ENCODE measurements at regions not wholly inside any gene's neighbourhood (a gene's known extent, or its start where the extent isn't known, plus 50 kb on each side); places are given as distances from the start of the nearest gene placed in this dataset.

DNA sequence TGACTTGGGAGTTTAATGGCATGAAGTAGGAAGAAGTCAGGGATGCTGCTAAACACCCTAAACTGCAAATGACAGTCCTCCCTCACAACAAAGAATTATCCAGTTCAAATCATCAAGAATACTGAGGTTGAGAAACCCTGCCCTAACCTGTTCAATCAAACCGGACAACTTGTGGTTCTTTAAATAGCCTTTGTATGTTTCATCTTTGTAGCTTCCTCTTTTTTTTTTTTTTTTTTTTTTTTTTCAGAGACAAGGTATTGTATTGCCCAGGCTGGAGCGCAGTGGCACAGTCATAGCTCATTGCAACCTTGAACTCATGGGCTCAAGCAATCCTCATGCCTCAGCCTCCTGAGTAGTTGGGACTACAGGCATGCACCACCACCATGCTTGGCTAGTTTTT is 52.5 kb upstream of the TTC29 start:
- H3K4me3 Mint-ChIP-seq, result no peak overlapping the region
- intact Hi-C loops (cut with micrococcal nuclease), result no loop called here
- no peak overlapping the region for H3K27ac Mint-ChIP-seq
- no peaks in the 10 kb centered on the region for H3K9me3 Mint-ChIP-seq
- H3K36me3 Mint-ChIP-seq (ENCODE audit: low read depth), result no peaks in the 10 kb centered on the region
- no peaks in the 10 kb centered on the region for H3K4me1 Mint-ChIP-seq (ENCODE audit: low read depth)
- H3K27me3 Mint-ChIP-seq, result no peaks in the 10 kb centered on the region

DNA sequence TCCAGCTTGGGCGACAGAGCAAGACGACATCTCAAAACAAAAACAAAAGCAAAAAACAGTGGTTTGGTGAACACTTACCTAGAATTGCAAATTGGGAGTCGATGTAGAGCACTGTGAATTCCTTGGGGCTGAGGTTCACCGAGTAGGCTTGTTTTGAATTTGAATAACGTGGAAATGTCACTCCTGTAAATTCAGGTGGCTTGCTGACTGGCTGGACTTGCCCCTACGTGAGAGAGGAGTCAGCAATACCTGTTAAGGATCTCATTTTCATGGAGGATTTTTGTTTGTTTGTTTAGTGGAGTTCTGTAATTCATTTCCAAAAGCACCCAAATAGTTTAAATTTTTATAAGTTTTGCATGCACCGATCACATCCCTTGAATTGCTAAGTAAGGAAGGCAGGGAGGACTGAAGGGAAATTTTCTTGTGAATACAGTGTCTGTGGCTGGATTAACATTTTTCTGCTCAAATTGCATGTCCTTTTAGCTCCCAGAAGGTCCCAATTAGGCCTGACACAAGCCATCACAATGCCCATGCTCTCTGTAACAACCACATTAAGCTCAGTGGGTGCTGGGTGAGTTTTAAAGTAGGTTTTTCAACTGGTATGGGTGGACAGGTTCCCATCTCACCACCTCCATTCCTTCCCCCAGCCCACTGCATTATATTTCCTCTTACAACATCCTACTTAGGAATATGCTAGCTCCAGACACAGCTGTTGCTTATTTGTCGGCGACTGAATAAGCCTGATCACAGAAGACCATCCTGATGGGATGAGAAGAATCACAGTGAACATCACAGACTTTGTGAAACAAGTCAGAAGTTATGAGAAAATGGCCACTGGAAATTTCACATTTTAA is 58.5 kb upstream of the TTC29 start:
- Mint-ChIP-seq H3K4me3 (no peak overlapping the region), H3K4me1 (ENCODE audit: low read depth) (no peaks in the 10 kb centered on the region), H3K27ac (no peak overlapping the region), H3K36me3 (ENCODE audit: low read depth) (no peaks in the 10 kb centered on the region), H3K9me3 (no peaks in the 10 kb centered on the region), H3K27me3 (no peaks in the 10 kb centered on the region)
- intact Hi-C loops (cut with micrococcal nuclease), result no loop called here

DNA sequence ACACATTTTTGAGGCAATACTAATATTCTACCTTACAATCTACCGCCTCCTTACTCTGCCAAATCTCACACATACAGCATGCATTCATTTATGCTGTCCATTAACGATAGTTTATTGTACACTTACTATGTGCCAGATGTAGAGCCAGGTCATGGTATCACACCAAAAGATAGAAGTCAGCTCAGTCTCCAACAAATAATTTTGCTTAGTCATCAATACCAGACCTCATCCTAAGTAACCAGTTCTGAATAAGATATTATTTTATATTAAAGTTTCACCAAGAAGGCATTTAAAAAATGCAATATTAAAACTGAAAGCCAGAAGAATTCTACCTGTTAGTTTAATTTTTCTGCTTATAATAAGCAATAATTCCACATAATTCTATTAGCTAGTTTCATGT is 60.6 kb upstream of the TTC29 start:
- Mint-ChIP-seq H3K27ac (no peak overlapping the region), H3K27me3 (no peaks in the 10 kb centered on the region), H3K4me1 (ENCODE audit: low read depth) (no peaks in the 10 kb centered on the region)

DNA sequence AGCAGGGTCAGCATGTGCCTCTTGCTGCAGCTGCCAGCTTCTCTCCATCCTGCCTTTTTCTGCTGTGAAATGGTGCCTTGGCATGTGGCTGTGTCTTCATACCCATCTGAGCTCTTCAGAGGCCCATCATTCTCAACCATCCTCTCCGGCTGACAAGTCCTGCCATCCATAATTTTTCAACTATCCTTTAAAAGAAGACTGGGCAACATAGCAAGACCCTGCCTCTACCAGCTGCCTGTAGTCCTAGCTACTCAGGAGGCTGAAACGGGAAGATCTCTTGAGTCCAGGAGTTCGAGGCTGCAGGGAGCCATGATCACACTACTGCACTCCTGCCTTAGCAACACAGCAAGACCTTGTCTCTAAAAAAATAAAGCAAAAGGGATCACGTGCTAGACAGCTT is 64.2 kb upstream of the TTC29 start:
- H3K27me3 Mint-ChIP-seq, result no peaks in the 10 kb centered on the region
- intact Hi-C loops (cut with micrococcal nuclease), result no loop called here
- H3K4me1 Mint-ChIP-seq (ENCODE audit: low read depth), result no peaks in the 10 kb centered on the region
- H3K9me3 Mint-ChIP-seq, result no peaks in the 10 kb centered on the region
- H3K36me3 Mint-ChIP-seq (ENCODE audit: low read depth), result no peaks in the 10 kb centered on the region
- no peak overlapping the region for H3K27ac Mint-ChIP-seq
- H3K4me3 Mint-ChIP-seq, result no peak overlapping the region

More for the DNA sequence above, 60.6 kb upstream of the TTC29 start:
- Mint-ChIP-seq H3K36me3 (ENCODE audit: low read depth) (no peaks in the 10 kb centered on the region), H3K9me3 (no peaks in the 10 kb centered on the region), H3K4me3 (no peak overlapping the region)
- intact Hi-C loops (cut with micrococcal nuclease), result no loop called here

DNA sequence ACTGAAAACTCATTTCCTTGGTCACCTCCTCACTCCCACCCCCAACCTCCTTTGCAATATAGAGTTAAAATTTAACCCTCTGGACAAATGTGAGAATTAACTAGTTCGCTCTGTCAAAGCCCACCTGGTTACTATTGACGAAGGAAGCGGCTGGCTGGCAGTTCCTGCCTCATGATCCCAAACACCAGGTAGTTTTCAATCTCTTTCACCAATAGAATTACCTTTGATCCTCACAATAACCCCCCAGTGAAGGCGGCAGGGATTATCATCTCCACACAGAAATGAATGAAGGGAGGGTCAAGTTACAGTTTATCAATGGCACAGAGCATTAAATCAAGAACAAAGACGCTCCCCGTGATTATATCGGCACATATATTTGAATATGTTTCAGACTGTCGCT is 65.7 kb upstream of the TTC29 start:
- Mint-ChIP-seq H3K27me3 (no peaks in the 10 kb centered on the region), H3K4me1 (ENCODE audit: low read depth) (no peaks in the 10 kb centered on the region), H3K9me3 (no peaks in the 10 kb centered on the region), H3K36me3 (ENCODE audit: low read depth) (no peaks in the 10 kb centered on the region), H3K4me3 (no peak overlapping the region), H3K27ac (no peak overlapping the region)
- intact Hi-C loops (cut with micrococcal nuclease), result no loop called here

GRCh38 chr4:147012059-147012707 is 66.5 kb upstream of the TTC29 start:
- H3K27me3 Mint-ChIP-seq, result no peaks in the 10 kb centered on the region
- H3K4me3 Mint-ChIP-seq, result no peak overlapping the region
- H3K36me3 Mint-ChIP-seq (ENCODE audit: low read depth), result no peaks in the 10 kb centered on the region
- H3K9me3 Mint-ChIP-seq, result no peaks in the 10 kb centered on the region
- intact Hi-C loops (cut with micrococcal nuclease), result no loop called here
- H3K4me1 Mint-ChIP-seq (ENCODE audit: low read depth), result no peaks in the 10 kb centered on the region
- no peak overlapping the region for H3K27ac Mint-ChIP-seq

DNA sequence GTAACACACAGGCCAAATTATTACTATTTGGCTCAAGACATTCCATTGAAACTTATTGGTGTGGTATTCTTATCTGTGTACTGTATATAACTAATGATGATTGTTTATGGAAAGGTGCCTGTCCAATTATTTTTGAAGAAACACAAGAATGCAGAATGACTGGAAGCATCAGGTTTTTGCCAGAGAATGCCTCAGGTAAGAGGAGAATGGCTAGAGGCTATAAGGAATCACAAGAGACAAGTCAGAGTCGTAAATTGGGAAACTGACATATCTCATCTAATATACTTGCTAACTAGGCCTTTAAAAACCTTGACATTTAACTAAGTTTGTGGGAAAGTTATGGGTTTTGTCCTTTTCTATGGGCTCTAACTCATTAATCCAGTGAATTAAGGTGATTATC is 69.3 kb upstream of the TTC29 start:
- H3K36me3 Mint-ChIP-seq (ENCODE audit: low read depth), result no peaks in the 10 kb centered on the region
- H3K4me3 Mint-ChIP-seq, result no peak overlapping the region
- no peak overlapping the region for H3K27ac Mint-ChIP-seq
- no peaks in the 10 kb centered on the region for H3K9me3 Mint-ChIP-seq
- H3K4me1 Mint-ChIP-seq (ENCODE audit: low read depth), result no peaks in the 10 kb centered on the region
- no peaks in the 10 kb centered on the region for H3K27me3 Mint-ChIP-seq
- intact Hi-C loops (cut with micrococcal nuclease), result no loop called here

- intact Hi-C loops (cut with micrococcal nuclease), result no loop called here
- no peaks in the 10 kb centered on the region for H3K9me3 Mint-ChIP-seq
Measured at GRCh38 chr4:147015491-147015890, 69.8 kb upstream of the TTC29 start.

DNA sequence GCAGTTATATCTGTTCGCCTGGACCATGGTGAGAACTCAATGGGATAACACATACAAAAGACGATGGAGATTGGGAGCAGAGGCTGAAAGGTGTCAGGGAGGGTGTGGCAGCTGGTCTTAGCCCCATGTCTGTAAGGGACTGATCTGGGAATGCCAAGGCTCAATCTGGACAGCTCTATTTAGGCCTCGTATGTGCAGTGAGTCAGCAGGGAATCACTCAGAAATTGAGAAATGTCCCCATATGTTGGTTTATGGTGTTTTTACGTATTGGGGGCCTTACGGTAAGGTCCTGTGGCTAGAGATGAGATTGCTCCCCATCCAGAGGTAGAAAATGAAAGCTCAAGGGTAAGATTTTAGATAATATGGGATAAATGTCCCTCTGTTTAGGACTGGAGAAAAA is 71.4 kb upstream of the TTC29 start:
- intact Hi-C loops (cut with micrococcal nuclease), result no loop called here
- no peaks in the 10 kb centered on the region for H3K9me3 Mint-ChIP-seq
- no peaks in the 10 kb centered on the region for H3K27me3 Mint-ChIP-seq
- no peak overlapping the region for H3K4me3 Mint-ChIP-seq
- H3K4me1 Mint-ChIP-seq (ENCODE audit: low read depth), result no peaks in the 10 kb centered on the region
- no peak overlapping the region for H3K27ac Mint-ChIP-seq
- H3K36me3 Mint-ChIP-seq (ENCODE audit: low read depth), result no peaks in the 10 kb centered on the region

More at GRCh38 chr4:147015491-147015890, 69.8 kb upstream of the TTC29 start:
- Mint-ChIP-seq H3K27ac (no peak overlapping the region), H3K4me3 (no peak overlapping the region), H3K36me3 (ENCODE audit: low read depth) (no peaks in the 10 kb centered on the region), H3K4me1 (ENCODE audit: low read depth) (no peaks in the 10 kb centered on the region), H3K27me3 (no peaks in the 10 kb centered on the region)

DNA sequence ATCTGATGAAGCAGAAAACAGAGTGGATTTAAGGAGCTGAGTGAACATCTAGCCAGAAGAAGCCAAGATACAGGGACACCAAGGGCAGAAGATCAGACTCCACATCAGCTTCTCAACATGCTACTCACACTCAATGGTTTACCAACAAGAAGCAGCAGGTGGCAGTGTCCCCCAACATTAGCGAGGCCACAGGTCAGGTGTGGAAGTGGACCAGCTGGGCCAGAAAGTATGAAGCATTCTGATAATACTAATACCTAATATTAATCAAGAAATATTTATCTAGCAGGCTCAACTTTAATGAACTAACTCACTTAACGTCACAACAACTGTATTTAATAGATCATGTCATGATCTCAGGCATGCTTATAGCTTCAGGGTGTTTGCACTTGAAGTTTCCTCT is 73.4 kb upstream of the TTC29 start:
- Mint-ChIP-seq H3K9me3 (no peaks in the 10 kb centered on the region), H3K4me3 (no peak overlapping the region), H3K36me3 (ENCODE audit: low read depth) (no peaks in the 10 kb centered on the region), H3K27me3 (no peaks in the 10 kb centered on the region), H3K27ac (no peak overlapping the region), H3K4me1 (ENCODE audit: low read depth) (no peaks in the 10 kb centered on the region)
- intact Hi-C loops (cut with micrococcal nuclease), result loop anchor here (2.0 kb wide), 1 partner anchor 78 kb away; no protein-coding TSS in a partner anchor

DNA sequence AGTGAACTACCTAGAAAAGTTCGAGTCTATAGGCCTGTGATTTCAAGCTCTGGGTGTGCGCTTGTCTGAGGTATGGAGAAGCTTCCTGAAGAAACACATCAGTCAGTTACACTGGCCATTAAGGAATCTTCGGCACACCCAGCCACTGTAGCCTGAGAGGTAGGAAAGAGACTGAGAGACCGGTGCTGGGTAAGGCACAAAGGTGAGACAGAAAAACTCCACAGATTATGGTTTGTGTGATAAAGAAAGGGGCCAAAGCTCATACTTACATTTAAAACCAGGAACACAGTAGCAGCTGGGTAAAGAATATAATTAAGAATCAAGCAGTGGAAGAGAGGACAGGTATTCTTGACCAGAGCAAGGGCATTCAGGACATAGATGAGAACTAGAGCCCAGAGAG is 74.8 kb upstream of the TTC29 start:
- H3K27me3 Mint-ChIP-seq, result no peaks in the 10 kb centered on the region
- H3K4me3 Mint-ChIP-seq, result no peak overlapping the region
- intact Hi-C loops (cut with micrococcal nuclease), result no loop called here
- no peaks in the 10 kb centered on the region for H3K9me3 Mint-ChIP-seq
- H3K4me1 Mint-ChIP-seq (ENCODE audit: low read depth), result no peaks in the 10 kb centered on the region
- no peaks in the 10 kb centered on the region for H3K36me3 Mint-ChIP-seq (ENCODE audit: low read depth)
- no peak overlapping the region for H3K27ac Mint-ChIP-seq

- intact Hi-C loops (cut with micrococcal nuclease), result no loop called here
- H3K27ac Mint-ChIP-seq, result no peak overlapping the region
- no peaks in the 10 kb centered on the region for H3K4me1 Mint-ChIP-seq (ENCODE audit: low read depth)
- no peaks in the 10 kb centered on the region for H3K9me3 Mint-ChIP-seq
- no peak overlapping the region for H3K4me3 Mint-ChIP-seq
- no peaks in the 10 kb centered on the region for H3K36me3 Mint-ChIP-seq (ENCODE audit: low read depth)
- no peaks in the 10 kb centered on the region for H3K27me3 Mint-ChIP-seq
Measured at GRCh38 chr4:147025042-147025441, 79.4 kb upstream of the TTC29 start.

GRCh38 chr4:147029296-147029695 is 83.6 kb upstream of the TTC29 start:
- intact Hi-C loops (cut with micrococcal nuclease), result no loop called here
- Mint-ChIP-seq H3K27me3 (no peaks in the 10 kb centered on the region), H3K4me3 (no peak overlapping the region), H3K36me3 (ENCODE audit: low read depth) (no peaks in the 10 kb centered on the region), H3K9me3 (no peaks in the 10 kb centered on the region), H3K4me1 (ENCODE audit: low read depth) (no peaks in the 10 kb centered on the region), H3K27ac (no peak overlapping the region)

DNA sequence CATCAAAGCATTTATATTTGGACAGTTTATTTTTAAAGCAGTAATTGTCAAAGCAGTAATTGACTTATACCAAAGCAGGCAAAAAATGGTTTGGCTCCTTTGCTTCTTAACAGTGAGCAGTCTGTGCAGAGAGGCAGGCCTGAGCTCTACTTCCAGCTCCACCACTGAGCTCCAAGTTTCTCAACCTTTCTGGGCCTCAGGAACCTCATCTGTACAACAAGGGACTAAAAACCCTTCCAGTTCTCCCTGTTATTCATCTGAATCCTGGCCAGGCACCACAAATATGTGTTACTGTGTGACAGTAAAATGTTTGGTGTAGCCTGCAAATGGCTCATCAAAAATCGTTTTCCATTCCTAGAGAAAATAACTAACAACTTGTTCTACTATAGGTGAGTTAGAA is 88.7 kb upstream of the TTC29 start:
- Mint-ChIP-seq H3K4me1 (ENCODE audit: low read depth) (no peaks in the 10 kb centered on the region), H3K4me3 (no peak overlapping the region), H3K9me3 (no peaks in the 10 kb centered on the region), H3K36me3 (ENCODE audit: low read depth) (no peaks in the 10 kb centered on the region), H3K27ac (no peak overlapping the region), H3K27me3 (no peaks in the 10 kb centered on the region)
- intact Hi-C loops (cut with micrococcal nuclease), result no loop called here

DNA sequence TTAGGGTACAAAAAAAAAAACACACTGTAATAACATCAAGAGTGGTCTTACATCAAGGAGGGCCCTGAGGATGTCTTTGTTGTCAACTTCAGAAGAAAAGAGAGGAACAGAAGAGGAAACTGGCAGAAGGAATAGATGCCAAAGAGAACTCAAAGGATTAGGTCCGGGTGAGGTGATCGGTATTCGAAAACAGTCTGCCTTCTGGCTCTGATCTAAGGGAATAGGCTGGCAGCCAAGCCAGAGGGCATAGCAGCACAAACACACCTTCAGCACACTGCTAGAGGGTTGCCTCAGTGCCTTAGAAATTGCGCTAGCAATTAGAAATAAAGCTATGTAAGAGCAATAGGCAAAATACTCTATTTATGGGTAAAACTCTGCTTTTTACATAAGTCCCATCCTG is 91.4 kb upstream of the TTC29 start:
- no peak overlapping the region for H3K4me3 Mint-ChIP-seq
- H3K4me1 Mint-ChIP-seq (ENCODE audit: low read depth), result no peaks in the 10 kb centered on the region
- no peak overlapping the region for H3K27ac Mint-ChIP-seq
- H3K27me3 Mint-ChIP-seq, result no peaks in the 10 kb centered on the region
- no peaks in the 10 kb centered on the region for H3K9me3 Mint-ChIP-seq
- intact Hi-C loops (cut with micrococcal nuclease), result no loop called here
- no peaks in the 10 kb centered on the region for H3K36me3 Mint-ChIP-seq (ENCODE audit: low read depth)

Measured in dendritic cell treated with granulocyte-macrophage colony-stimulating factor and Interleukin-4, amounts not matched to agents 40 ng/mL and 50 ng/mL, for 4 days (primary cell).